Neuron (in vitro differentiated cells): ENCODE measurements at regions not wholly inside any gene's neighbourhood (a gene's known extent, or its start where the extent isn't known, plus 50 kb on each side); places are given as distances from the start of the nearest gene placed in this dataset.
"Not testable (repeated sequence)": the region's sequence is repeated elsewhere in the genome, so short reads cannot be mapped to it uniquely, and the experiment has no call there.

Experiments used
- H2AFZ ChIP-seq: one replicate; pipeline ENCODE4 v1.6.1; 2013; ENCODE audit warnings: low read depth, mild to moderate bottlenecking, inconsistent platforms, low read length, moderate library complexity
- H3K27me3 ChIP-seq: one replicate; pipeline ENCODE4 v1.6.1; 2013; ENCODE audit warnings: low read length; ENCODE audit not compliant: insufficient read depth
- H3K36me3 ChIP-seq: one replicate; pipeline ENCODE4 v1.6.1; 2013; ENCODE audit warnings: low read length; ENCODE audit not compliant: insufficient read depth
- H3K4me1 ChIP-seq: one replicate; pipeline ENCODE4 v1.6.1; 2013; ENCODE audit warnings: low read length; ENCODE audit not compliant: insufficient read depth
- H3K4me3 ChIP-seq: 2 replicates; pipeline ENCODE4 v1.5.1; 2013; ENCODE audit warnings: mild to moderate bottlenecking, low read length, moderate library complexity
- H3K9me3 ChIP-seq: one replicate; pipeline ENCODE4 v1.6.1; 2013; ENCODE audit warnings: low read length

- no peaks in the 10 kb centered on the region for H3K27me3 ChIP-seq
- no peak overlapping the region for H2AFZ ChIP-seq
- no peaks in the 10 kb centered on the region for H3K36me3 ChIP-seq
- H3K4me3 ChIP-seq, result no peak overlapping the region
- H3K4me1 ChIP-seq, result no peaks in the 10 kb centered on the region
- no peaks in the 10 kb centered on the region for H3K9me3 ChIP-seq
Measured at GRCh38 chr9:65444943-65445342, 159.9 kb upstream of the FOXD4L5 start.

- not testable (repeated sequence) for H3K36me3 ChIP-seq, H3K27me3 ChIP-seq
Measured at GRCh38 chr9:65442116-65442515, 157.1 kb upstream of the FOXD4L5 start.

DNA sequence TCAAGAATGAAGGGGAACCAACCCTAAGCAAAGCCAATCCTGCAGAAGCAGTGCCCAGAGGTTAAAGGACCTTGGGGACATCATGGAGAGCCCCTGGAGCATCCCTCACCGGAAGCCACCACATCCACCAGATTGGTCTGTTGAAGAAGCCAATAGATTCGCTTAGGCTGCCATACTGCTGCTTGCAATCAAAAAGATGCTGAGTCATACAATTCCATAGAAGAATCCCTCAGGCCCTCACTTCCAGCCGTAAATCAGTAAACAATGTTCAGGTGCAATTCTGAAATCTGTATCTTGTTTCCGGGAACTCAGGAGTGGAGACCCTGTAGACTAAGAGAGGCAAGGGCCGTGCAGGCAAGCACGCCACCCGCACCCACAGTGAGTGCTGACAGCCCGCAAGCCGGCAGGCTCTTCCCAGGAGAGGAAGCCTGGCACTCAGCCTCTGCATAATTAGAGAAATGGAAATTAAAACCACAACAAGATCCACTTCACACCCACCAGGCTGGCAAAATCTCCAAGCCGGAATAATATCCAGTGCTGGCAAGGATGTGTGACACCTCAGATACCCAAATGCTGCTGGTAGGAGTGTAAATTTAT, 156.4 kb upstream of the FOXD4L5 start:
- H3K4me1 ChIP-seq, H3K36me3 ChIP-seq, H2AFZ ChIP-seq, H3K27me3 ChIP-seq, H3K9me3 ChIP-seq, H3K4me3 ChIP-seq: not testable (repeated sequence)

More at GRCh38 chr9:65442116-65442515, 157.1 kb upstream of the FOXD4L5 start:
- not testable (repeated sequence) for H3K4me3 ChIP-seq, H2AFZ ChIP-seq, H3K9me3 ChIP-seq, H3K4me1 ChIP-seq

GRCh38 chr9:65437724-65438123, 152.7 kb upstream of the FOXD4L5 start:
- H3K27me3 ChIP-seq, result no peaks in the 10 kb centered on the region
- H3K4me3 ChIP-seq, result no peak overlapping the region
- no peak overlapping the region for H2AFZ ChIP-seq
- no peaks in the 10 kb centered on the region for H3K36me3 ChIP-seq
- H3K9me3 ChIP-seq, result no peaks in the 10 kb centered on the region
- no peaks in the 10 kb centered on the region for H3K4me1 ChIP-seq

- Histone ChIP-seq H3K4me3 (no peak overlapping the region), H3K36me3 (no peaks in the 10 kb centered on the region), H3K9me3 (no peaks in the 10 kb centered on the region), H3K27me3 (no peaks in the 10 kb centered on the region), H2AFZ (no peak overlapping the region), H3K4me1 (no peaks in the 10 kb centered on the region)
Measured at GRCh38 chr9:65435464-65435863, 150.5 kb upstream of the FOXD4L5 start.

- Histone ChIP-seq H3K4me1 (no peaks in the 10 kb centered on the region), H3K4me3 (no peak overlapping the region), H3K9me3 (no peaks in the 10 kb centered on the region), H3K36me3 (no peaks in the 10 kb centered on the region), H3K27me3 (no peaks in the 10 kb centered on the region), H2AFZ (no peak overlapping the region)
Measured at GRCh38 chr9:65432722-65433323, 147.8 kb upstream of the FOXD4L5 start.

DNA sequence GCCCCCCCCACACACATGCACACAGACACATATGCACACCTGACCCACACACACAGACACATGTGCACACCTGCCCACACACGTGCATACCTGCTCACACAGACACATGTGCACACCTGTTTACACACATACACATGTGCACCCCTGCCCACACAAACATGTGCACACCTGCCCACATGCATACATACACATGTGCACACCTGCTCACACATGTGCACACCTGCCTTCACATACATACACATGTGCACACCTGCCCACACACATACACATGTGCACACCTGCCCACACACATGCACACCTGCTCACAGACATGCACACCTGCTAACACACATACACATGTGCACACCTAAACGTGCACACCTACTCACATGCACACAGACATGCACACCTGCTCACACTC, 147.0 kb upstream of the FOXD4L5 start:
- H3K36me3 ChIP-seq, result no peaks in the 10 kb centered on the region
- no peak overlapping the region for H2AFZ ChIP-seq
- H3K9me3 ChIP-seq, result no peaks in the 10 kb centered on the region
- no peak overlapping the region for H3K4me3 ChIP-seq
- H3K27me3 ChIP-seq, result no peaks in the 10 kb centered on the region
- H3K4me1 ChIP-seq, result no peaks in the 10 kb centered on the region

GRCh38 chr9:65430221-65430620, 145.2 kb upstream of the FOXD4L5 start:
- H3K27me3 ChIP-seq, result no peaks in the 10 kb centered on the region
- H2AFZ ChIP-seq, result no peak overlapping the region
- H3K4me1 ChIP-seq, result no peaks in the 10 kb centered on the region
- H3K4me3 ChIP-seq, result no peak overlapping the region
- no peaks in the 10 kb centered on the region for H3K36me3 ChIP-seq
- H3K9me3 ChIP-seq, result no peaks in the 10 kb centered on the region

- not testable (repeated sequence) for H3K4me3 ChIP-seq, H3K27me3 ChIP-seq, H2AFZ ChIP-seq, H3K4me1 ChIP-seq, H3K36me3 ChIP-seq, H3K9me3 ChIP-seq
Measured at GRCh38 chr9:65427361-65427760, 142.4 kb upstream of the FOXD4L5 start.

DNA sequence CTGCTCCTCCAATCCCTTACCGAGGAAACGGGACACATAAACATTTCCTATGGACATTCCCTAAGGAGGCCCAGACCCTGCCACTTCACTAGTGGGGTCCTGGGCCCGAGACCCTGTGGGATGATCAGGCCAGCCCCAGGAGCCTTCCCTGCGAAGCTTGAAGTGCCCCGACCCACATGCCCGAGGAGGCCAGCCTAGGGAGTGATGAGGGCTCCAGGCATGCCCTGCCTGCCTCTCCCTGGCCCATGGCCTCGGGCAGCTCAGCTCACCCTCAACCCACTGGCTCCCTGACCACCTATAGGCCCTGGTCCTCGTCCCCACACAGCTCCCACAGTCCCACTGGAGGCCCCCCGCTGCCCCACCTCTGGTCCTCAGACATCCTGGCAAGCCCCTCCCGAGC, 141.8 kb upstream of the FOXD4L5 start:
- H3K4me1 ChIP-seq, H2AFZ ChIP-seq, H3K36me3 ChIP-seq, H3K4me3 ChIP-seq, H3K9me3 ChIP-seq, H3K27me3 ChIP-seq: not testable (repeated sequence)

DNA sequence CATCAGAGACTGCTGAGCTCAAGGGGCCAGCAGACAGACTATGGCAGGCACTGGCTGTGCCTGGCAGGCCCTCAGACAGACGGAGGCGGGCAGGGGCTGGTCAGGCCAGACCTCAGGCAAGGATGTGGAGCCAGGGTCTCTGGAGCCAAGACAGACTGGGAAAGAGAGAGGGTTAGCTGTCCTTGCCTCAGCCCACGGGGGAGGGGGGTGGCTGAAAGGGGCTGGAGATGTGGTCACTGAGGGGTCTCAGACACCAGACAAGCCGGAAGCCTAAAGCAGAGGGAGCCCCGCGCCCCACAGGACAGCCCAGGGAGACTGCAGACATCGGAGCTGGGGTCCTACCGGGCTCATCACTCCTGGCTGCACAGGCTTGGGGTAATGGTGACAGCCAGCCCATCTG, 141.2 kb upstream of the FOXD4L5 start:
- no peaks in the 10 kb centered on the region for H3K27me3 ChIP-seq
- H2AFZ ChIP-seq, result no peak overlapping the region
- no peaks in the 10 kb centered on the region for H3K36me3 ChIP-seq
- H3K4me3 ChIP-seq, result no peak overlapping the region
- no peaks in the 10 kb centered on the region for H3K9me3 ChIP-seq
- no peaks in the 10 kb centered on the region for H3K4me1 ChIP-seq

GRCh38 chr9:65425183-65425582, 140.2 kb upstream of the FOXD4L5 start:
- H3K36me3 ChIP-seq, H3K9me3 ChIP-seq, H2AFZ ChIP-seq, H3K4me1 ChIP-seq, H3K27me3 ChIP-seq, H3K4me3 ChIP-seq: not testable (repeated sequence)

- H3K4me3 ChIP-seq, H2AFZ ChIP-seq, H3K9me3 ChIP-seq, H3K4me1 ChIP-seq, H3K27me3 ChIP-seq, H3K36me3 ChIP-seq: not testable (repeated sequence)
Measured at GRCh38 chr9:65424437-65424984, 139.5 kb upstream of the FOXD4L5 start.
